ENCODE measurements at regions not wholly inside any gene's neighbourhood (a gene's known extent, or its start where the extent isn't known, plus 50 kb on each side); places are given as distances from the start of the nearest gene placed in this dataset.

DNA sequence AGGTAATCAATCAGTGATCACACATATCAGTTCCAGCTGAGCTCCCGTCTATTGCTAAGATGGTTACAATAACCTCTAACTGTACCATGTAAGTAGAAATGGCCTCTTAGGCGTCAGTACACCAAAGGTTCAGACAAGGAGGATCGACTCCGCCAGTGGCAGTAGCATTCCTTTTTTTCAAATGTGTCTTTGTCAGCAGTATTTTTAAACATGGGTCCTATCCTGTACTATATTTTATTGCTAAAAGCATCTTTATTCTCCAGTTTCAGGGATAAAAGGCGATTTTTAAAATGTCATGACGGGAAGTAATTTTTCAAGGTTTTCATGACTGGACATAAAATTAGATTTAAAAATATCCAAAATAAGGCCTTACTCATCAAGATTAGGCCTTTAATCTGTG, 64.8 kb upstream of the TBCA start:
- no peak for DNase-seq
- no peak for ATAC-seq (ENCODE audit: low read depth)
- Mint-ChIP-seq H3K4me1 (peaks cover 7% of the 10 kb centered on the region), H3K27me3 (peaks cover 35% of the 10 kb centered on the region), H3K36me3 (no peaks in the 10 kb centered on the region), H3K27ac (no peak overlapping the region), H3K9me3 (no peaks in the 10 kb centered on the region), H3K4me3 (no peak overlapping the region)
- POLR2A ChIA-PET, result no interaction called here

DNA sequence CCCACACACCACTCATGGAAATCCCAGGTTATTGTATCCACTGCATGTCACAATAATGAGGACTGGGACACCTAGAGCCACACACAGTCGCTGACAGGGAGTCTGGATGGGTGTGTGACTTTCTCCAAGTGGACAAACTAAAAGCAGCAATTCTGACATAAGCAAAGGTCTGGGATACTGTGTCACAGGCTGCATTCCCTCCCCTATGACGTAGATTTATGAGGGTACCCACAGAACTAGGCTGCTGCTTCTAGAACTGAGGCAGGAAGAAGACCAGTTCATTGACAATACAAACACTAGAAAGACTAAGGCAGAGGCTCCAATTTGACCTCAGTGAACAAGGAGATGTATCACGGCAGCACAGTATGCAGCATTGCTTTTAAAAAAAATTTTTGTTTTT, 63.6 kb upstream of the TBCA start:
- Mint-ChIP-seq H3K4me3 (no peak overlapping the region), H3K27me3 (peaks cover 26% of the 10 kb centered on the region), H3K27ac (no peak overlapping the region), H3K36me3 (no peaks in the 10 kb centered on the region), H3K4me1 (peaks cover 4% of the 10 kb centered on the region), H3K9me3 (no peaks in the 10 kb centered on the region)
- ATAC-seq (ENCODE audit: low read depth) (no peak), DNase-seq (no peak)
- POLR2A ChIA-PET, result no interaction called here

DNA sequence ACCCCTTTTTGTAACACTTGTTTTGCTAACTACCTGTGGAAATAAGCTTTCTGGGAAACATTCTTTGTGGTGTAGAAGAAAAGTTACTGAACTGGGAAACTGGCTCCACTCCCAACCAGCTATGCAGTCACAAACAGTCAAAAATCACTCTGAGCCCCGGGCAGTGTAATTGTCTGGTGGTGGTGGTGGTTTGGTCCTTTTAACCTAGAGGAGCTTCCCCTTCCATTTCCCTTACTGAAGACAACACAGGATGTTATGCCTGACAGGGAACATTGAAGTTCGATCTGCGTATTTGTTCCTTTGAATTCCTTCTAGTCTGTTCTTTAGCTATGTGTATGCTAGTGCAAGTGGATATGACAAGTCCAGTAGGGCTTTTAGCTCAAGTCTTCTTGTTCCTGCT, 56.8 kb upstream of the TBCA start:
- DNase-seq (no peak), ATAC-seq (ENCODE audit: low read depth) (no peak)
- Mint-ChIP-seq H3K4me3 (no peak overlapping the region), H3K27ac (no peak overlapping the region), H3K27me3 (peaks cover 32% of the 10 kb centered on the region), H3K9me3 (no peaks in the 10 kb centered on the region), H3K36me3 (no peaks in the 10 kb centered on the region), H3K4me1 (no peaks in the 10 kb centered on the region)
- POLR2A ChIA-PET, result no interaction called here

DNA sequence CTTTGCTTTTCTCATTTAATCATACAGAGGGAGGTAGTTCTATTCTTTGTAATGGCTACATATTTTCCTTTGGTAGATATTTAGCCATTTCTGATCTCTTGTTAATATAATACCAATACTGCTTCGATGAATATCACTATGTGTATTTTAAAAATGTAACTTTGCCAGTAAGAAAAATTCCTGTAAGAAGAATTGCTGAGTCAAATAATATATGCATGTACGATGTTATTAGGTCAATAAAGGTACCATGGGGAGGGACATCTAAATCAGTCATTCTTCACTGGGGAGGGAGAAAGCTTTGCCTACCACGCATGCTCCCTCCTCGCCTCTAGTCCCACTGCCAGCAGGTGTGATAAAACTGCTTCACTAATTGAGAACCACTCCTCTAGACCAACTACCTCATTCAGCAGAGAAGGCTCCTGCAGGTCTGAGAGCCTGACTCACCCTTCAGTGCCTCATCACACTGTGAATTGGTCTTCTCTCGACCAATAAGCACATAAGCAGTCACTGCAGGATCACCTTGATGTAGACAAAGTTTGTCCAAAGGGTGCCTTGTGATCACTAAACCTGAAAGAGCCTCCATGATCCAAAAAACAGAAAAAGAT, 56.1 kb upstream of the TBCA start:
- Mint-ChIP-seq H3K4me3 (no peak overlapping the region), H3K9me3 (no peaks in the 10 kb centered on the region), H3K4me1 (no peaks in the 10 kb centered on the region)

DNA sequence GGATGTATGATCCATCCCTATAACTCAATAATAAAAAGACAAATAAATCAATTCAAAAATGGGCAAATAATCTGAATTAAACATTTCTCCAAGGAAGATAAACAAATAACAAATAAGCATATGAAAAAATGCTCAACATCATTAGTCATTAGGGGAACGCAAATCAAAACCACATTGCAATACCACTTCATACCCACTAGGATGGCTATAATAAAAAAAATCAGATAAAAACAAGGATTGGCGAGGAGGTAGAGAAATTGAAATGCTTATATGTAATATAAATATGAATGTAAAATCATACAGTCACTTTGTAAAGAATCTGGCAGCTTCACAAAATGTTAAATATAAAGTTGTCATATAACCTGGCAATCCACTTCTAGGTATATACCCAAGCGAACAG, 52.3 kb upstream of the TBCA start:
- ATAC-seq (ENCODE audit: low read depth) (no peak), DNase-seq (no peak)
- no peaks in the 10 kb centered on the region for H3K9me3 Mint-ChIP-seq
- H3K27ac Mint-ChIP-seq, result no peak overlapping the region
- peaks cover 43% of the 10 kb centered on the region for H3K27me3 Mint-ChIP-seq
- H3K4me1 Mint-ChIP-seq, result no peaks in the 10 kb centered on the region
- POLR2A ChIA-PET, result no interaction called here
- H3K36me3 Mint-ChIP-seq, result no peaks in the 10 kb centered on the region
- H3K4me3 Mint-ChIP-seq, result no peak overlapping the region

More for the DNA sequence above, 56.1 kb upstream of the TBCA start:
- POLR2A ChIA-PET, result no interaction called here
- Mint-ChIP-seq H3K36me3 (no peaks in the 10 kb centered on the region), H3K27me3 (peaks cover 35% of the 10 kb centered on the region), H3K27ac (no peak overlapping the region)
- ATAC-seq (ENCODE audit: low read depth) (no peak), DNase-seq (no peak)

Data from activated naive CD8-positive, alpha-beta T cell treated with anti-CD3 and anti-CD28 coated beads, Interleukin-2, amount 10 ng/mL, durations not matched to agents 7 days and 5 days (primary cell).